ENCODE measurements at regions not wholly inside any gene's neighbourhood (a gene's known extent, or its start where the extent isn't known, plus 50 kb on each side); places are given as distances from the start of the nearest gene placed in this dataset.

GRCh38 chr2:20916604-20917286, 93.8 kb upstream of the LDAH start (continued):
- TF ChIP-seq BORCS8-MEF2B (CRISPR knock-in tag; IDR thresholded peaks at IDR 0.05) = no peak
- TF ChIP-seq ZHX2 (IDR thresholded peaks at IDR 0.05; ENCODE audit: low read depth) = no peak
- no peak for TF ChIP-seq ZHX2 (CRISPR knock-in tag; IDR thresholded peaks at IDR 0.05; ENCODE audit: borderline replicate concordance)
- no peak for TF ChIP-seq CREM (IDR thresholded peaks at IDR 0.05)
- no peak for TF ChIP-seq CREM (CRISPR knock-in tag; IDR thresholded peaks at IDR 0.05)
- TF ChIP-seq ZNF530 (CRISPR knock-in tag; IDR thresholded peaks at IDR 0.05; ENCODE audit: low read depth) = no peak
- TF ChIP-seq FOXO1 (CRISPR knock-in tag; IDR thresholded peaks at IDR 0.05) = no peak
- no peak for TF ChIP-seq YEATS4 (CRISPR knock-in tag; IDR thresholded peaks at IDR 0.05; ENCODE audit: borderline replicate concordance)
- no peak for TF ChIP-seq ZNF274 (CRISPR knock-in tag; IDR thresholded peaks at IDR 0.05)
- no peak for TF ChIP-seq ZBTB37 (CRISPR knock-in tag; IDR thresholded peaks at IDR 0.05)
- TF ChIP-seq ATF4 (CRISPR knock-in tag; IDR thresholded peaks at IDR 0.05) = no peak
- TF ChIP-seq PCBP2 (optimal IDR thresholded peaks at IDR 0.05; ENCODE audit: low read depth, low read length, poor library complexity, severe bottlenecking) = no peak
- TF ChIP-seq ZNF33B (CRISPR knock-in tag; IDR thresholded peaks at IDR 0.05) = no peak
- TF ChIP-seq ZNF329 (CRISPR knock-in tag; IDR thresholded peaks at IDR 0.05; ENCODE audit: low read depth) = no peak
- TF ChIP-seq PAWR (CRISPR knock-in tag; IDR thresholded peaks at IDR 0.05; ENCODE audit: borderline replicate concordance) = no peak
- no peak for TF ChIP-seq ZNF800 (CRISPR knock-in tag; IDR thresholded peaks at IDR 0.05)

Measured in HepG2 (cell line).